GM19468 (cell line): ENCODE measurements at regions not wholly inside any gene's neighbourhood (a gene's known extent, or its start where the extent isn't known, plus 50 kb on each side); places are given as distances from the start of the nearest gene placed in this dataset.

Experiments
- ATAC-seq: cut with Tn5 transposase; IDR thresholded peaks from one replicate; pipeline ENCODE4 v1.9.1; 2021; ENCODE audit warnings: mild to moderate bottlenecking, moderate library complexity, moderate number of reproducible peaks; ENCODE audit not compliant: unreplicated experiment; ENCODE audit errors: extremely low read depth

- ATAC-seq = no peak
Measured at GRCh38 chr11:95717314-95717713, 72.3 kb downstream of the FAM76B start.

- no peak for ATAC-seq
Measured at GRCh38 chr11:95716266-95716665, 73.3 kb downstream of the FAM76B start.

GRCh38 chr11:95715777-95716241 lies 73.8 kb downstream of the FAM76B start:
- peak; percentile 79 for ATAC-seq

- ATAC-seq = no peak
Measured at GRCh38 chr11:95714843-95715776, 74.5 kb downstream of the FAM76B start.

- no peak for ATAC-seq
Measured at GRCh38 chr11:95713428-95713827, 76.2 kb downstream of the FAM76B start.

- no peak for ATAC-seq
Measured at GRCh38 chr11:95711945-95712221, 77.7 kb downstream of the FAM76B start.

- no peak for ATAC-seq
Measured at GRCh38 chr11:95711162-95711944, 78.2 kb downstream of the FAM76B start.

GRCh38 chr11:95708681-95709080 lies 80.9 kb downstream of the FAM76B start:
- ATAC-seq = no peak

GRCh38 chr11:95706974-95707387 lies 82.6 kb downstream of the FAM76B start:
- no peak for ATAC-seq

GRCh38 chr11:95705485-95706124 lies 84.0 kb downstream of the FAM76B start:
- ATAC-seq = no peak

GRCh38 chr11:95704865-95705264 lies 84.7 kb downstream of the FAM76B start:
- ATAC-seq = no peak

- no peak for ATAC-seq
Measured at GRCh38 chr11:95703049-95703448, 86.5 kb downstream of the FAM76B start.

GRCh38 chr11:95702526-95702925 lies 87.1 kb downstream of the FAM76B start:
- ATAC-seq = no peak

GRCh38 chr11:95700471-95700817 lies 89.1 kb downstream of the FAM76B start:
- no peak for ATAC-seq

GRCh38 chr11:95699631-95700470 lies 89.7 kb downstream of the FAM76B start:
- ATAC-seq = no peak

- no peak for ATAC-seq
Measured at GRCh38 chr11:95698676-95699557, 90.7 kb downstream of the FAM76B start.

- no peak for ATAC-seq
Measured at GRCh38 chr11:95697614-95698408, 91.8 kb downstream of the FAM76B start.

GRCh38 chr11:95695181-95695580 lies 94.4 kb downstream of the FAM76B start:
- ATAC-seq = no peak
